Endodermal cell (in vitro differentiated cells): ENCODE measurements at regions not wholly inside any gene's neighbourhood (a gene's known extent, or its start where the extent isn't known, plus 50 kb on each side); places are given as distances from the start of the nearest gene placed in this dataset.

Source experiments
- DNase-seq: peaks from one replicate; pipeline ENCODE4 v3.0.0-alpha.2; 2017
- H3K27ac ChIP-seq: 2 replicates; pipeline ENCODE4 v1.5.1; 2013; ENCODE audit warnings: mild to moderate bottlenecking, low read depth, low read length, moderate library complexity
- H3K27me3 ChIP-seq: 2 replicates; pipeline ENCODE4 v1.6.1; 2013; ENCODE audit warnings: mild to moderate bottlenecking, low read length, moderate library complexity; ENCODE audit not compliant: insufficient read depth, control insufficient read depth, poor library complexity, severe bottlenecking
- H3K36me3 ChIP-seq: 2 replicates; pipeline ENCODE4 v1.7.0; 2013; ENCODE audit warnings: mild to moderate bottlenecking, low read length, moderate library complexity; ENCODE audit not compliant: control insufficient read depth, insufficient read depth
- H3K4me1 ChIP-seq: one replicate; pipeline ENCODE4 v1.7.0; 2013; ENCODE audit warnings: low read length; ENCODE audit not compliant: control insufficient read depth, insufficient read depth
- H3K4me3 ChIP-seq: 2 replicates; pipeline ENCODE4 v1.5.1; 2013; ENCODE audit warnings: mild to moderate bottlenecking, low read length, moderate library complexity
- H3K9ac ChIP-seq: 2 replicates; pipeline ENCODE4 v1.6.1; 2013; ENCODE audit warnings: mild to moderate bottlenecking, low read length, moderate library complexity; ENCODE audit not compliant: poor library complexity, severe bottlenecking; ENCODE audit errors: extremely low read depth
- H3K9me3 ChIP-seq: 2 replicates; pipeline ENCODE4 v1.6.1; 2013; ENCODE audit warnings: mild to moderate bottlenecking, low read length, moderate library complexity; ENCODE audit not compliant: control insufficient read depth
- H3K27ac Mint-ChIP-seq: 2 replicates; pipeline ENCODE4 v1.8.0; 2020; ENCODE audit warnings: mixed read lengths
- H3K27me3 Mint-ChIP-seq: 2 replicates; pipeline ENCODE4 v1.8.0; 2021; ENCODE audit warnings: mild to moderate bottlenecking, mixed read lengths; ENCODE audit not compliant: insufficient read depth
- H3K36me3 Mint-ChIP-seq: 2 replicates; pipeline ENCODE4 v1.8.0; 2020; ENCODE audit warnings: low read depth, mixed read lengths
- H3K4me1 Mint-ChIP-seq: 2 replicates; pipeline ENCODE4 v1.8.0; 2020; ENCODE audit warnings: mixed read lengths
- H3K4me3 Mint-ChIP-seq: 2 replicates; pipeline ENCODE4 v1.8.0; 2020; ENCODE audit warnings: mild to moderate bottlenecking, moderate library complexity, mixed read lengths
- H3K9me3 Mint-ChIP-seq: 2 replicates; pipeline ENCODE4 v1.8.0; 2020; ENCODE audit warnings: mild to moderate bottlenecking, mixed read lengths
- WGBS, 2 experiments: methylation state at CpG; one replicate each; pipeline versions ENCODE4 v1.1.5 to v1.1.7; 2013; ENCODE audit warnings: missing lambda C conversion rate in 2 of 2, mixed read lengths in 1 of 2; ENCODE audit not compliant: insufficient coverage in 1 of 2, insufficient read length in 1 of 2; 5-methylcytosine and 5-hydroxymethylcytosine counted together
- TF ChIP-seq, protein P1 (sequence below): fragments of 200-600 bp; sonication (generic); conservative IDR thresholded peaks from 2 replicates; pipeline ENCODE4 v1.5.0; 2021; ENCODE audit warnings: antibody characterized with exemption, mild to moderate bottlenecking

DNA sequence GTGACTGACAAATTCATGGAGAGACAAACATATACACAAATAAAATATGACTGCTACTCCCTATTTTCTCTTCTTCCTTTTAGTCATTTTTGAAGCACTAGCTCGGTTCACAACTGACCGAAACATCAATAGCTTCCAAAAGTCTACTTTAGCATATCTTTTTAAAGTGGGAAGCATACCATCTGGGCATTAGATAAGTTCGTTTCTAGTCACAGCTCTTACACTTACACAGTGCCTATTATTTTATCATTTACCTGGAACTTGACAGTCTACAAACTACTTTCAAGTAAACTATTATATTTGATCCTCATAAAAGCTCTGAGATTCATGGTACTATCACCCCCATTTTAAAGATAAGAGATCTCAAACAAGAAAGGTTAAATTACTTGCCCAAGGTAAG is 458.5 kb downstream of the LMO7 start:
- Histone ChIP-seq H3K27me3 (no peaks in the 10 kb centered on the region), H3K36me3 (no peaks in the 10 kb centered on the region), H3K27ac (no peak overlapping the region), H3K4me1 (no peaks in the 10 kb centered on the region), H3K9me3 (no peaks in the 10 kb centered on the region), H3K4me3 (no peak overlapping the region), H3K9ac (no peak overlapping the region)
- no peak for DNase-seq
- H3K4me1 Mint-ChIP-seq: no peaks in the 10 kb centered on the region
- no peaks in the 10 kb centered on the region for H3K36me3 Mint-ChIP-seq
- TF ChIP-seq, protein P1, sequence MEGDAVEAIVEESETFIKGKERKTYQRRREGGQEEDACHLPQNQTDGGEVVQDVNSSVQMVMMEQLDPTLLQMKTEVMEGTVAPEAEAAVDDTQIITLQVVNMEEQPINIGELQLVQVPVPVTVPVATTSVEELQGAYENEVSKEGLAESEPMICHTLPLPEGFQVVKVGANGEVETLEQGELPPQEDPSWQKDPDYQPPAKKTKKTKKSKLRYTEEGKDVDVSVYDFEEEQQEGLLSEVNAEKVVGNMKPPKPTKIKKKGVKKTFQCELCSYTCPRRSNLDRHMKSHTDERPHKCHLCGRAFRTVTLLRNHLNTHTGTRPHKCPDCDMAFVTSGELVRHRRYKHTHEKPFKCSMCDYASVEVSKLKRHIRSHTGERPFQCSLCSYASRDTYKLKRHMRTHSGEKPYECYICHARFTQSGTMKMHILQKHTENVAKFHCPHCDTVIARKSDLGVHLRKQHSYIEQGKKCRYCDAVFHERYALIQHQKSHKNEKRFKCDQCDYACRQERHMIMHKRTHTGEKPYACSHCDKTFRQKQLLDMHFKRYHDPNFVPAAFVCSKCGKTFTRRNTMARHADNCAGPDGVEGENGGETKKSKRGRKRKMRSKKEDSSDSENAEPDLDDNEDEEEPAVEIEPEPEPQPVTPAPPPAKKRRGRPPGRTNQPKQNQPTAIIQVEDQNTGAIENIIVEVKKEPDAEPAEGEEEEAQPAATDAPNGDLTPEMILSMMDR: no peak
- no peak overlapping the region for H3K4me3 Mint-ChIP-seq
- no peaks in the 10 kb centered on the region for H3K9me3 Mint-ChIP-seq
- no peaks in the 10 kb centered on the region for H3K27me3 Mint-ChIP-seq
- WGBS, 2 experiments: 94 to 96% methylated on average over 2 to 3 of the region's 3 CpGs
- H3K27ac Mint-ChIP-seq: no peak overlapping the region

DNA sequence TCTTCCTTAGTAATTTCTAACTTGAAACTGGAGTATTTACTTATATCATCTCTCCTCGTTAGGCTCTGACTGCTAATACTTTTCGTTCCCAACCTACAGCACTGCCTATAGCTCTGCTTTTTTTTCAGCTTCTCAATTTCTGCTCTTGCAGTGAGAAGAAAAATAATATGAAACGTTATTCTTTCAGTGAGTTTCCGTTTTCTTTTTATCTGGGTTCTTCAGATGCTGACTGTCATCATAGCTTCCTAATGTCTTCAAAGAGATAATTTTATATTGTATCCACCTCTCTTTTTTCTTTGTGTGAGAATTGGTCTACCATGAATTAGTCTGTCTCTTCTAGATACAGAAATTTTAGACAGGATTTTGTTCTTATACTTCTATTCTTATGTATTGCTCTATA is 454.9 kb downstream of the LMO7 start:
- 67 to 73% methylated on average over 3 to 4 of the region's 4 CpGs for WGBS, 2 experiments
- TF ChIP-seq, protein P1: no peak

DNA sequence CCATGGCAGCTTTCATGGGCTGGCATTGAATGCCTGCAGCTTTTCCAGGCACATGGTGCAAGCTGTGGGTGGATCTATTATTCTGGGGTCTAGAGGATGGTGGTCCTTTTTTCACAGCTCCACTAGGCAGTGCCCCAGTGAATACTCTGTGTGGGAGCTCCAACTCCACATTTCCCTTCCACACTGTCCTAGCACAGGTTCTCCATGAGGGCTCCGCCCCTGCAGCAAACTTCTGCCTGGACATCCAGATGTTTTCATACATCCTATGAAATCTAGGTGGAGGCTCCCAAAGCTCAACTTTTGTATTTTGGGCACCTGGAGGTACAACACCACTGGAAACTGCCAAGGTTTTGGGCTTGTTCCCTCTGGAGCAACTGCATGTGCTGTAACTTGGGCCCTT is 450.6 kb downstream of the LMO7 start:
- WGBS, 2 experiments: 75 to 100% methylated on average over 1 of the region's 1 CpG
- Mint-ChIP-seq H3K4me1 (no peaks in the 10 kb centered on the region), H3K9me3 (peaks cover 37% of the 10 kb centered on the region)

More for the DNA sequence above, 454.9 kb downstream of the LMO7 start:
- H3K9ac ChIP-seq: no peak overlapping the region
- no peak for DNase-seq
- H3K4me1 Mint-ChIP-seq: no peaks in the 10 kb centered on the region
- peaks cover 23% of the 10 kb centered on the region for H3K9me3 ChIP-seq
- H3K27me3 ChIP-seq: no peaks in the 10 kb centered on the region
- H3K27ac ChIP-seq: no peak overlapping the region
- H3K9me3 Mint-ChIP-seq: peaks cover 23% of the 10 kb centered on the region
- no peaks in the 10 kb centered on the region for H3K4me1 ChIP-seq
- H3K36me3 Mint-ChIP-seq: no peaks in the 10 kb centered on the region
- no peaks in the 10 kb centered on the region for H3K36me3 ChIP-seq
- no peak overlapping the region for H3K4me3 Mint-ChIP-seq
- no peaks in the 10 kb centered on the region for H3K27me3 Mint-ChIP-seq
- H3K4me3 ChIP-seq: no peak overlapping the region
- no peak overlapping the region for H3K27ac Mint-ChIP-seq

More for the DNA sequence above, 450.6 kb downstream of the LMO7 start:
- no peak overlapping the region for H3K27ac Mint-ChIP-seq
- Histone ChIP-seq H3K9me3 (peaks cover 41% of the 10 kb centered on the region), H3K36me3 (no peaks in the 10 kb centered on the region), H3K4me1 (no peaks in the 10 kb centered on the region), H3K27ac (no peak overlapping the region), H3K27me3 (no peaks in the 10 kb centered on the region), H3K9ac (no peak overlapping the region), H3K4me3 (no peak overlapping the region)
- DNase-seq: no peak
- H3K4me3 Mint-ChIP-seq: no peak overlapping the region
- TF ChIP-seq, protein P1: no peak
- H3K36me3 Mint-ChIP-seq: no peaks in the 10 kb centered on the region
- H3K27me3 Mint-ChIP-seq: no peaks in the 10 kb centered on the region
